ENCODE measurements at regions not wholly inside any gene's neighbourhood (a gene's known extent, or its start where the extent isn't known, plus 50 kb on each side); places are given as distances from the start of the nearest gene placed in this dataset.

GRCh38 chr4:60745800-60746571 is 454.1 kb upstream of the ADGRL3 start:
- TF ChIP-seq POLR2AphosphoS5 (IDR thresholded peaks at IDR 0.05; ENCODE audit: low read depth, low read length) (no peak), TAF1 (IDR thresholded peaks at IDR 0.05; ENCODE audit: borderline replicate concordance, insufficient read depth, low read length) (no peak), SIN3A (IDR thresholded peaks at IDR 0.05; ENCODE audit: borderline replicate concordance, insufficient read depth, low read length) (no peak)

Measured in PFSK-1 (cell line).